HG03378 (cell line): ENCODE measurements at regions not wholly inside any gene's neighbourhood (a gene's known extent, or its start where the extent isn't known, plus 50 kb on each side); places are given as distances from the start of the nearest gene placed in this dataset.

Experiments
- ATAC-seq: cut with Tn5 transposase; IDR thresholded peaks from one replicate; pipeline ENCODE4 v1.9.1; 2021; ENCODE audit warnings: mild to moderate bottlenecking, moderate library complexity; ENCODE audit not compliant: unreplicated experiment

DNA sequence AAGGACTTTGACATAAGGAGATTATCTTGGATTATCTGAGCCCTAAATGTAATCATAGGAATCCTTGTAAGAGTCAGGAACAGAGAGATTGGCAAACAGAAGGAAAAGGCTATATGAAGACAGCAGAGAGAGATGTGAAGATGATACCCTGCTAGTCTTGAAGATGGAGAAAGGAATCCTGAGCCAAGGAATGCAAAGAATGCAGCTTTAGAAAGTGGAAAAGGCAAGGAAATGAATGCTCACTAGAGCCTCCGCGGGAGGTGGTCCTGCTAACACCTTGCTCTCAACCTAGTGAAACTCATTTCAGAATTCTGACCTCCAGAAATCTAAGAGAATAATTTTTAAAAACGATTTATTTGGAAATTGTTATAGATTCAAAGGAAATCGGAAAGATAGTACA lies 117.1 kb downstream of the TBXT start:
- no peak for ATAC-seq

DNA sequence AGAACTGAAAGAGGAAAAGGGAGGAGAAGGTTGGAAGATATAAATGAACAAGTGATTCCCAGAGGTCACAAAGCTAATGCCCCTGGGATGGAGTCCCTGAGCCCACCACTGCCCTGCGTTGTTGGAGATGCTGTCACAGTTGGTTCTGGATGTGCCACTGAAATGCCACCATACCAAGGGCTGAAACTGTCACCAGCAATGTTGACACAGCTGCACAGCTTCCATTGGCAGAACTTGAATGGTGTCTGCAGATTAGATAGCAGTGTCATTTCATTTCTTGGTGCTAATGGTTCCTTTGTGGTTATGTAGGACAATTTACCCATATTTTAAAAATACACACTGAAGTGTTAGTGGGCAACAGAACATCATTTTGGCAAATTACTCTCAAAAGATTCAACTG lies 120.7 kb downstream of the TBXT start:
- no peak for ATAC-seq

DNA sequence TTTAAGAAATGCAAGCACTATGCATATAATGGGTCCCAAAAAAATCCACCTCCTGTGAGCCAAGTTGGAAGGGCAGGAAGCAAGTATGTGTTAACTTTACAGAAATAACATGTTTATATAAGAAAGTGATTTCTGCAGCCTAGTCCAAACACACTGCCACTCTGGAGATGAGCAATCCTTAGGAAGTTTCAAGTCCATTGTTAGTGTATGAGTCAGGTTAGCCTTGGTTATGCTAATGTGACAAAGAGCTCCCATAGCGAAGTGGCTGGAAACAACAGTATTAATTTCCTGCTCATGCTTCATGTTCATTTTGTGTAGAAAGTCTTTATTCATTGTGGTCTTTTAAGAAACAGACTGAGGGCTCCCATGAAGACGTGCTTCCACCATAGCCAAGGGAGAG lies 121.4 kb downstream of the TBXT start:
- ATAC-seq: no peak

DNA sequence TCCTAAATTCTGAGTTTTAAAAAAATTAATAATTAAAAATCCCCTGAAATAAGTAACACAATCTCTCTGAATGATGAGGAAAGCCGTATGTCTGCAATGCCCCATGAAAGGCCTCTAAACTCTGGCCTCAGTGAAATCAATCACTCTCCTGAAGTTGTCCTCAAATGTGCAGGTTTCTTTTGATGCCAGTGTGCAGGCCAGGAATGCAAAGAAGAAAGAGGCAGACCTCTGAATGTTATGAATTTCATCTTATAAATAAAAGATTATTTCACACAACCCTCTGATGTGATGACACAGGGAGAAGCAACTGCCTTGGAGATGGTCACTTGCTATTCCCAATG lies 121.8 kb downstream of the TBXT start:
- ATAC-seq: no peak

DNA sequence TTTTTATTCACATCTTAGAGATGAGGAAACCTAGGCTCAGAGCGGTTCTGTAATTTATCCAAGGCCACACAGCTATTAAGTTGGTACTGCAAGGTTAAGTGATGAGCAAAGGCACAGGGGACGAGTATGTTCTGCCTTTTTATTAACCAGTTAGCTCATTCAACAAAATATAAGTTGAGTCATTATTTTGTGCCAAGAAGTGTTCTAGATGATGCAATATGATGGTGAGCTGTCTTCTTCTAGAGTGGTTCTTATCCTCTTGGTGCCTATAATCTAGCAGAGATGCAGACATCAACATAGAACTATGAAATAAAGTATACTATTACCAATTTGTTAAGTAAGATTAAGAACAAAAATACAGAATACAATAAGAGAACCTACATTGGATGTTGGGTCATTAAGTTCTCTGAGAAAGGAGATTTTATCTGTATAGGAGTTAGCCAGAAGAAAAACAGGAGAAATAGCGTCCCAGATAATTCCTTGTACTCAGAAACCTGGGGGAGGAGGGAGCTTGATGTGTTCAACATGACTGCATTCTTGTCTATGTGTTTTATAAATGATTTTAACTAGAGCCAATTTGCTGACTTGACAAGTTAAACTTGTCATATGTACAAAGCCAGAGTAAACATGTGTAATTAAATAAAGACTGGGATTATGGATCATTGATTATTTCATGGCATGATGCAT lies 122.3 kb downstream of the TBXT start:
- no peak for ATAC-seq

DNA sequence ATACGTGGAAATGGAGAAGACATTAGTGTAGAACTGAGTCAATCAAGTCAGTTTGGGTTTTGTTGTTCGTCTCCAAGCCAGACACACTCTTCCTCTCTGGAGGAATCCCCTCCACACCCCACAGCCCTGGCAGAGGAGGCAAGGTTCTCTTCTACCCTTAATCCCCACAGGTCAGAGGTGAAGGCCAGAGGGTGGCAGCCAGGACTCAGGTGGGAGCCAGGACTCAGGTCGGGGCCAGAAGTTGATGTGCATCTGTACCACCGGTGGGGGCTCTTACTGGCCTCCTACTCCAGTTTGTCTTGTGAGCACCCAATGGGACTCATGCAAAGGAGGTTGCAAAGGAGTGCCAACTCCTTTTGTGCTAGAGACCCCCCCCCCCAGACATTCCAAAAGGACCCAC lies 126.4 kb downstream of the TBXT start:
- ATAC-seq: no peak

DNA sequence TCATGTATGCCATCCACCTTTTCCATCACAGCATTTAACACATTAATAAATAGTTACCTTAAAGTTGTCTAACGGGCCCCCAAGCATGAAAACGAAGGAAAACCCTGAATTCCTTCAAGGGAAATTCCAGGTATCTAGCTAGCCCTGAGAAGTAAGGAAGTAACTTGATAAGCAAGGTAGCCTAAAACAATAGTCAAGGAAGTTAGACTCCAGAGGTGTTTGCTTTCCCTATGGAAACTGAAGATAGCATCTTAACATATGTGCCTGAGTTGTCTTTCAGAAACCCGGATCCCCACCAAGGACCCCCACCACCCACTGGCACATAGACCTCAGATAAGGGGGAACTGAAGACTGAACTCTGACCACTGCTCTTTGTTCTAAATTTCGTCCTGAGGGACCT lies 127.4 kb downstream of the TBXT start:
- no peak for ATAC-seq

DNA sequence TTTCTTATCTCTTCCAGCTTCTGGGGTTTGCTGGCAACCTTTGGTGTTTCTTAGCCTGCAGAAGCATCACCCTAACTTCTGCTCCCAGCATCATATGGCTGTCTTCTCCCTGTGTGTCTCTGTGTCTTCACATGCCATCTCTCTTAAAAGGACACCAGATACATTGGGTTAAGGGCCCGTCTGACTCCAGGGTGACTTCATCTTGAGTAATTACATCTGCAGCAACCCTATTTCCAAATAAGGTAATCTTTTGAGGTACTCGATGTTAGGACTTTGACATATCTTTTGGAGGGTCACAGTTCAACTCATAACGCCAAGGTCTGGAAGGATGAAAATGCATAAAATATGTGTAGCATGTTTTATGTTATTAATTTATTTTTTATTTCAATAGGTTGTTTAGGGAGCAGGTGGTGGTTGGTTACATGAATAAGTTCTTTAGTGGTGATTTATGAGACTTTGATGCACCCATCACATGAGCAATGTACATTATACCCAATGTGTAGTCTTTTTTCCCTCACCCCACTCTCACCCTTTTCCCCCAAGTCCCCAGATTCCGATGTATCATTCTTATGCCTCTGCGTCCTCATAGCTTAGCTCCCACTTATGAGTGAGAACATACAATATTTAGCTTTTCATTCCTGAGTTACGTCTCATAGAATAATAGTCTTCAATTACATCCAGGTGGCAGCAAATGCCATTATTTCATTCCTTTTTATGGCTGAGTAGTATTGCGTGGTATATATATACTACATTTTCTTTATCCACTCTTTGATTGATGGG lies 131.1 kb downstream of the TBXT start:
- no peak for ATAC-seq

DNA sequence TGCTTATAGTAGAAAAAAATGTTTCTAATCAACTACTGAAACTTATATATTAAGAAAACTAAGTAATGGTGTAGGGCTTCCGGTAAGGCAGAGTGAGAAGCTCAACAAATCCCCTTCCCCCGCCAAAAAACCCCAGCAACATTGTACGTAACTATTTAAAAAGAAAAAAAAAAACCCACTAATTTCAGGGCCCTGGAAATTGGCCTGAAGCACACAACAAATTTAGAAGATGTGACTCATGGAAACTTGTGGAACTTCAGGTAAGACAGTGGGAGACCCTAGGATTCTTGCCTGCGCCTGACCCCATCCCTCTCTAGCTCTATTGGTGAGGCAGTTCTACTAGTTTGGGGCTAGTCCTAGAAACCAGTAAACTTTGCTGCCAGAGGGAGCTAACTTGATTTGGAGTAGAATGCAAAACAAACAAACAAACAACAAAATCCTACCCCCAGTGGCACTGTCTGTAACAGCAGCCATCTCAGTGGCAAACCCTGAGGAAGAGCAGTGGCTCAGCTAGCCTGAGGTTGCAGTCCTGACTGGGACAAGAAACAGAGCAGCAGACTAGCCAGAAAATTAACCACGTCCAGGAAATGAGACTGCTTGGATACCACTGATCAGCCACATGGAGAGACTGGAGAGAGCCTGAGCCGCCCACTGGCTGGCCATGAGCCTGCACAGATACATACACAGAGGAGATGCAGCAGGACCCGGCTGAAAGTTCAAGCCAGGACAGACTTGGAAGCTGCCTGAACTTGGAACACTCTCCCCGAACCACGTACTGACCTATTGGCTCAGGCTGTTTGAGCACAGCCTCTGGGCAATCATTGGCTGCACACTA lies 135.1 kb downstream of the TBXT start:
- no peak for ATAC-seq

DNA sequence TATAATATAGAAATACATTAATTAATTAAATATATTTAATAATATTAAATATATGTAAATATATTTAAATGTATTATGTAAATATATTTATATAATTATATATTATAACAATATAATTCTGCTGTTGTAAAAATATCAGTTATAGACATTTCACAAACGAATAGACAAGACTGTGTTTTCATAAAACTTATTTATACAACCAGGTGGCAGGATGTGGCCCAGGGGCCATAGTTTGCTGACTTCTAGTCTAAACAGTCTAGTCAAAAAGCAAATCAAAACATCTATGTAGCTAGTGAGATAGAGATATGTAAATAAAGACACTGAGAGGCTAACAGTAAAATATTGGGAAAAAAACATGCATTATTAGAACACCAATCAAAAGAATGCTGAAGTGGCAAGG lies 136.4 kb downstream of the TBXT start:
- no peak for ATAC-seq

DNA sequence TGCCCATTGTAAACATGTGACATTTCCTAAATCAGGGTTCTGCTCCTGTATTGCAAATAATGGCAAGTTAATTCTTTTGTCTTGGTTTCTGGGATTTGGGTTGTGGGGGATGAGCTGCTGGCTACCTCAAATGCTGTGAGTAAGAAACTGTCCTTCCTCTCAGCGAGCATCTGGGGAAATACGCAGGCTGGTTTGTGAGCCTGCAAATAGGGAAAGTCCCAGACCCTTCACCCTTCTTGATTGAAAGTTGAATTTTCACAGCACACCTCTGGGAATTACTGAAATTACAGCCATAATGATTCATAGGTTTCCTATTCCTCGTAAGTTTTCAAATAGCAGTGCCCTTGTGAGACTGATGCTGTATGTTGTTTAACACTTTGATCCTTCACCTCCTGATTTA lies 138.1 kb downstream of the TBXT start:
- peak; percentile 48 for ATAC-seq

DNA sequence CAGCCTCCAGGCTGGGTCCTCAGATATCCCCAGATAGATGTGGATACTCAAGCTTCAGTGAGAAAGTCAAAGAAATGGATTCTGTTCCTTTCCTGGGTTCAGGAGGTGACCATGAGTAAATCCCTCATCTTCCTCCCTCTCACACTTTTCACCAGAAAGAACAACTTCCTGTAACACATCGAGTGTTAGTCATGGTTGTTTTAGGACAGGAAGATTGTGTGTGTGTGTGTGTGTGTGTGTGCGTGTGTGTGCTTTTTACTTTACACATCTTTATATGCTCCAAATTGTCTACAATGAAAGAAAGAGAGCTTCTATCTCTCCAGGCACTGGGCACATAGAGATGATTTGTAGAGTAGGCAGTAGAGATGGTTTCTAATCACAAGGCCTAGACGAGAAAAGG lies 139.9 kb downstream of the TBXT start:
- ATAC-seq: no peak

DNA sequence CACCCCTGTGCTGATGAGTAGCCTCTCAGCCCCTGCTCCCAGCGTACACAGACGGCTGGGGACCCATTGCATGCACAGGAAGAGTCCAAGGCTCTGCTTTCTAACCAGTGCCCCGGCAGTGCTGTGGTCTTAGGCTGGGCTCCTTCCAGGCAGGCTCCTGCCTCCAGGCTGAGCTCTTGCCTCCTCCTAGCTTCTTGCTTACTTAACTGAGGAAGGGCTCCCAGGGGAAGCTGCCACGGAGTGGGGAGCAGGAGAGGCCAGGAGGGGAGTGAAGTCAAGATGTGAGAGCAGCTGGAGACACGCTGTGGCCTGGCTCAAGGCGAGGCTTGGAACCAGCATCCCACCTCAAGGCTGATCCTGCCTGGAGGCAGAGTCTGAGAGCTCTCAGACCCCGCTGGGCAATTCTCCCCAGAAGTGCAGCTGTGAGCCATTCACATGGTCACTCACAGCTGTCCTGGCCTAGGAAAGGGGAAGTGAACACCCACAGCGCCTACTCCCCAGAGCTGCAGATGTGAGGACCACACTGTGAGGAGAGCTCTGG lies 141.0 kb downstream of the TBXT start:
- ATAC-seq: no peak

DNA sequence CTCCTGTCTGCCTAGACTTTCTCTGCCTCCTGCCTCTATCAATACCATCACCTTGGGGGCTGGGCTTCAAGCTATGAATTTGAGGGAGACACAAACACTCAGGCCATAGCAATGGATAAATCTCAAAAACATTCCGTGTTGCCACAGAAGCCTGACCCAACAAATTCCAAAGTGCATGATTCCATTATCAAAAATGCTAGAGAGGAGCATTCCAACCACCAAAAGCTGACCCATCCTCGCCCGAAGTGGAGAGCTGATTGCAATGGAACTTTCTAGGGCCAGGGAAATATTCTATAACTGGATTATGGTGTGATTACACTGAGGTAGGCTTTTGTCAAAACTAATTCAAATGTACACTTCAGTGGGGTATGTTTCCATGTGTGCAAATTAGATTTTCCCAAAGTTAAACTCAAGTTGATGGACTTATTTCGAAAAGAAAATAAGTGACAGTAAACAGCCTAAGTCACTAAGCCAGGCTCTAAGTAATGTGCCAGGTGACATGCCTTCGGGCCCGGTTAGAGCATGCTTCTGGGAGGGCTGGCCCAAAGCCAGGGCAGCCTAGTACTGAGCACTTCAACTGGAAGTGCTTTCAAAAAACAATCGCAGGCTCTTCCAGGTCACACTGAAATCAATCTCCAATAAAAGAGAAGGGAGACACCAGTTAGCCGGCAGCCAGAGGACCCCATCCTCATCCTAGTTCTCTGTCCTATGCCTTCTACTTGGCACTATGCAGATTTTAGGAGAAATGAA lies 142.3 kb downstream of the TBXT start:
- ATAC-seq: no peak

DNA sequence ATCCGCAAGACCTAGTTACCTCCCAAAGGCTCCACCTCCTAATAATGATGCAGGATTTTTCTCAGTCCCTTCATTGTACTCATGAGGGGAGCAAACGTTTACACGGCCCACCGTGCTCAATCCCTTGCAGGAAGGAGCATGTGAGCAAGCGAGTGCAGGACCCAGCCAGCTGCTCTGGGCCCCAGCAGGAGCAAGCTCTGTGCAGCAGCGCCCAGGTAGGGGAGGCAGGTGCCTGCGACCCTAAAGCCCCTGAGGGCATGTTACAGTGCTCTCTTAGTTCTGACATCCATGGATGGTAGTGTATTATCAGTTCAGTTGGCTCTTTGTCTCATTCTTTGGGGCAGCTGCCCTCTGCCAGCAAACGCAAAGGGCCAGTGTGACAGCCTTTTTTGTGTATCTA lies 143.4 kb downstream of the TBXT start:
- ATAC-seq: no peak

DNA sequence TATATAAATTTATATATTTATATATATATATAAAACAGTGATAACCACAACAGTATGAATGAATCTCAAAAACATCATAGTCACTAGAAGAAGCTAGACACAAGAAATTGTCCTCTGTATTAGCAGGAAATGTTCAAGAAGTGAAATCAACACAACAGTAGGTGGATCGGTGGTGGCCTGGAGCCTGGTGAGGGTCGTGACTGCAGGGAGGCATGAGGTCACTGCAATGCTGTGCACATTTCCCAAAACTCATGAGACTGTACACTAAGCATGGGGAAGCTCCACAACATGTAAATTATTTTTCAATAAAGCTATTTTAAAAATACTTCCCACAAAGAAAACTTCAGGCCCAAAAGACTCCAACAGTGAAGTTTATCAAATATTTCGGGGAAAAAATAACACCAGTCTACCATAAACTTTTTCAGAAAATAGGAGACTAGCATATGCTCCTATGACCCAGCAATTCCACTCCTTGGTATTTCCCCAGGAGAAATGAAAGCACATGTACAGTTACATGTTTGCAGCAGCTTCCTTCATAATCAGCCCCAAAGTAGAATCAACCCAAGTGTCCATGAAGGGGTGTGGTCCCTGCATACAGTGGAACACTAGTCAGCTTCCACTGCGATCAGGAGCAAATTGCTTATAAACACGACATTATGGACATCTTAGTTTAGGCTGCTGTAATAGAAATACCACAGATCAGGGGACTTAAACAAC lies 144.2 kb downstream of the TBXT start:
- no peak for ATAC-seq

DNA sequence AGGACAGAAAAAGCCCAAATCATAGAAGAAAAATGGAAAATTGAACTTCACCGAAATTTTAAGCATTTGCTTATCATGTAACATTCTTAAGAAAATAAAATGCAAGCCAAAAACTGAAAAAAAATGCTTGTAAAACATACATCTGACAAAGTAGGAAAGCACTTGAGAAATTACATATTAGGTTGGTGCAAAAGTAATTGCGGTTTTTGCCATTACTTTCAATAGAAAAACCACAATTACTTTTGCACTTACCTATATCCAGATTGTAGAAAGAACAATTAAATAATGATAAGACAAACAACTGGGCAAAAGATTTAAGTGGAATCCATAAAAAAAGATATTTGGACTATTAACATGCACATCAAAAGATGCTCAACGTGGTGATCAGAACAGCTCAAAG lies 146.2 kb downstream of the TBXT start:
- no peak for ATAC-seq

DNA sequence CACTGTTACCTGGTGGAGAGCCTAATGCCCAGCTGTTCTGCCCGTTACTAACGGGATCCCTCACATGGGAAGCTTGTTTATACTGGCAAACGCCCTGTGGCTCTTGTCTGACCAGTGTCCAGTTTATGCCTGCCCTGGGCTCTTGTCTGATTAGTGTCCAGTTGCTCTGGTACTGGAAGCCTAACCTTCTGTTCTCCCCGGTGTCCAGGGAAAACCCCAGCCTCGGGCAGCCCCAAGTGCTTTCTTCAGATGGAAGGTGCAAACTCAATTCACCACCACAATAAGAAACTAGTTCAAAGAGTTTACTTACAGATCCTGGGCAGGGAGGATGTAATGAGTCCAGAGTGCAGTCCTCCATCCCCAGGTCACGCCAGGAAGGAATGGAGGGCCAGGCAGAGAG lies 148.4 kb downstream of the TBXT start:
- ATAC-seq: no peak

DNA sequence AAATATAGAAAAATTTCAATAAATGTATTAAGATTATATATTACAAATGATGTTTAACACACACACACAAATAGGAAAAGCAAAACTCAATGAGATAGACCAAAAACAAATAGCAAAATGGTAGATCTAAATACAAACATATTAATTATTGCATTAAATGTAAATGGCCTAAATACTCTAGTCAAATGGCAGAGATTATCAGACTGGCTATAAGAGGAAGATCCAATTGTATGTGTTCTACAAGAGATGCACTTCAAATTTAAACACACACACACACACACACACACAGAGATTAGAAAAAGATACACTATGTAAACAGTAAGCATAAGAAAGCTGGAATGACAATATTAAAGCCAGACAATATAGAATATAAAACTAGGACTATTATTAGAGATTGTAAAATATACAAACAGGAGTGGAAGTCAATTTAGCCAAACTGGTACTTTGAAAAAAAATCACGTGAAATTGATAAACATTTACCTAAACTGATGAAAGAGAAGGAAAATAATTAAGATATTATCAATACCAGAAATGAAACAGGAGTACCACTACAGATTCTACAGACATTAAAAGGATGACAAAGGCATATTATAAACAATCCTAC lies 150.5 kb downstream of the TBXT start:
- no peak for ATAC-seq

DNA sequence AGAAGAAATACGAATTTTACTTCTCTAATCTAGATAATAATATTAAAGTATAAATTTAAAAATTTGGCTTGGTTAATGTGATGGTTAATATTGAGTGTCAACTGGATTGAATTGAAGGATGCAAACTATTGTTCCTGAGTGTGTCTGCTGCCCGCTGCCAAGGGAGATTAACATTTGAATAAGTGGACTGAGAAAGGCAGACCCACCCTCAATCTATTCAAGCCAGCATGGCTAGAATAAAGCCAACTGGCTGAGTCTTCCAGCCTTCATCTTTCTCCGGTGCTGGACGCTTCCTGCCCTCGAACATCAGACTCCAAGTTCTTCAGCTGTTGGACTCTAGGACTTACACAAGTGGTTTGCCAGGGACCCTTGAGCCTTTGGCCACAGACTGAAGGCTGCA lies 152.7 kb downstream of the TBXT start:
- no peak for ATAC-seq
